NB4 (cell line): ENCODE measurements at regions not wholly inside any gene's neighbourhood (a gene's known extent, or its start where the extent isn't known, plus 50 kb on each side); places are given as distances from the start of the nearest gene placed in this dataset.

ENCODE experiments used
- POLR2A ChIP-seq: IDR thresholded peaks from 2 replicates; pipeline ENCODE4 v1.6.1; 2011; ENCODE audit warnings: mild to moderate bottlenecking; ENCODE audit not compliant: insufficient read length; ENCODE audit errors: extremely low read depth
- TF ChIP-seq, protein P1 (sequence below): IDR thresholded peaks from one replicate; pipeline ENCODE4 v1.5.1; 2012; ENCODE audit warnings: low read depth, low read length

DNA sequence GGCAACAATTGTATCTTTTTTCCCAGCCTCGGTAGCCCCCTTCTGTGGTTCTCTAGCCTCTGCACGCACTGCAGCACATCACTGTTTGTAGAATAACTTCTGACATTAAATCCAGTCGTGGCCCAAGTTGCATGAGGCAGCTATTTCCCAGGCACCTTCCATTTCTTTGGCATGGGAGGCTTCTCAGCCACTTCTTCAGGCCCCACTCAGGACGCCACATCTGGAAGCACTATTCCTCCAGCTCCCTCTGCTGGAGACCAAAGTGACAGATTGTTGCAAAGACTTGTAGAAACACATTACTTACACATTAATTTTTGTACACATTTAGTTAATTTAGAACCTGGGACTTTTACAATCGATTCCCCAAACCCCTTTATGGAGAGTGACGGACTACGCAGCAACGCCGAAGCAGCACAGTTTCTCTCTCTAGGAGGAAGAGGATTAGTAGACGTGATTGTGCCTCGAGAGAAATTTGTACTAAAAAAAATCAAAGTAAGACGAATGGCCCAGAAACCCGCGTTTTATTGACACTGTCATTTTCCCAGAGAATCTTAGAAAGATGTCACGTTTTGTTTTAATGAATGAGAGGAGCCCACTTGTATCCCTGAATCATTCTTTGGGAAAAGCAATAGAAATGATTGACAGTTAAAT is 57.8 kb upstream of the RGPD5 start:
- TF ChIP-seq, protein P1, sequence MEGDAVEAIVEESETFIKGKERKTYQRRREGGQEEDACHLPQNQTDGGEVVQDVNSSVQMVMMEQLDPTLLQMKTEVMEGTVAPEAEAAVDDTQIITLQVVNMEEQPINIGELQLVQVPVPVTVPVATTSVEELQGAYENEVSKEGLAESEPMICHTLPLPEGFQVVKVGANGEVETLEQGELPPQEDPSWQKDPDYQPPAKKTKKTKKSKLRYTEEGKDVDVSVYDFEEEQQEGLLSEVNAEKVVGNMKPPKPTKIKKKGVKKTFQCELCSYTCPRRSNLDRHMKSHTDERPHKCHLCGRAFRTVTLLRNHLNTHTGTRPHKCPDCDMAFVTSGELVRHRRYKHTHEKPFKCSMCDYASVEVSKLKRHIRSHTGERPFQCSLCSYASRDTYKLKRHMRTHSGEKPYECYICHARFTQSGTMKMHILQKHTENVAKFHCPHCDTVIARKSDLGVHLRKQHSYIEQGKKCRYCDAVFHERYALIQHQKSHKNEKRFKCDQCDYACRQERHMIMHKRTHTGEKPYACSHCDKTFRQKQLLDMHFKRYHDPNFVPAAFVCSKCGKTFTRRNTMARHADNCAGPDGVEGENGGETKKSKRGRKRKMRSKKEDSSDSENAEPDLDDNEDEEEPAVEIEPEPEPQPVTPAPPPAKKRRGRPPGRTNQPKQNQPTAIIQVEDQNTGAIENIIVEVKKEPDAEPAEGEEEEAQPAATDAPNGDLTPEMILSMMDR, result peak; percentile 63
- TF ChIP-seq POLR2A, result no peak
